ENCODE measurements at regions not wholly inside any gene's neighbourhood (a gene's known extent, or its start where the extent isn't known, plus 50 kb on each side); places are given as distances from the start of the nearest gene placed in this dataset.

DNA sequence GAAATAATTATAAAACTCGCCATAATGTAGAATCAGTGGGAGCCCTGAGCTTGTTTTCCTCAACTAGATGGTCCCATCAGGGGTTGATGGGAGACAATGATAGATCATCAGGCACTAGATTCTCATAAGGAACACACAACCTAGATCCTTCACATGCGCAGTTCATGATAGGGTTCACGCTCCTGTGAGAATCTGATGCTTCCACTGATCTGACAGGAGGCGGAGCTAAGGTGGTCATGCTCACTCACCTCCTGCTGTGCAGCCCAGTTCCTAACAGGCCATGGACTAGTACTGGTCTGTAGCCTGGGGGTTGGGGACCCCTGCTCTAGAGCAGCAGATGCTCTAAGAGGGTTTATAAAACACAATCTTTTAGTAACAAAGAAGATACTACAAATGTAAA is 183.6 kb downstream of the ANXA2 start:
- DNase-seq (ENCODE audit: low spot score) = no peak

DNA sequence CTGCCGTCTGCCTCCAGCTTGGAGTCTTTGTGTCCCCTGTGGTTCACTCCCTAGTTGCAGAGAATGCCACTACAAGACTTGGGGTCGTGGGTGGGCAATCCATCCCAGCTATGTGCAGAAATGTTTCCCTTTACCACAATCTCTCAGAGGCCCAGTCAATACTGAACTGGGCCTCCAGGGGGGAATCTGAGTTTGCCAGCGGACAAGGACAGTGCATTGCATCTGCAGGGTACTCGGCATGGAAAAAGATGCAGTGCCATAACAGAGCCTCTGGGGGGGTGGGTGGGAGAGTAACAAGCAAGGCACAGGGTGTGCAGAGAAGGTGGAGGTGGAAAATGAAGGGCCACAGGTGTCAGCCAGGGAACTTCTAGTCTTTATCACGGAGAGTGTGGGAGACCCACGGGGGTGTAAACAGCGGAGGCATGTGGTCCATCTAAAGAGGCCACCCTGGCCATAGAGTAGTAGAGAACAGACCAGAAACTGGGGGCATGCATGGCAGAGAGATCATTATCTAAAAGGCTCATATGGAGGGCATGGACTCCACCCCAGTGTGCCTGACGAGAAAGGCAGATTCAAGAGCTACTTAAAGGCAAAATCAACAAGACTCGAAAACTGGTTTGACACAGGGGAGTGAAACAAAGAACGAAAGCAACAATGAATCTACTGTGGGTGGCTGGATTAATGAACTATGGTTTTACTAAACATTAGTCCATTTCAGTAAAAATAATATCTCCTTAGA is 182.4 kb downstream of the ANXA2 start:
- no peak for DNase-seq (ENCODE audit: low spot score)

DNA sequence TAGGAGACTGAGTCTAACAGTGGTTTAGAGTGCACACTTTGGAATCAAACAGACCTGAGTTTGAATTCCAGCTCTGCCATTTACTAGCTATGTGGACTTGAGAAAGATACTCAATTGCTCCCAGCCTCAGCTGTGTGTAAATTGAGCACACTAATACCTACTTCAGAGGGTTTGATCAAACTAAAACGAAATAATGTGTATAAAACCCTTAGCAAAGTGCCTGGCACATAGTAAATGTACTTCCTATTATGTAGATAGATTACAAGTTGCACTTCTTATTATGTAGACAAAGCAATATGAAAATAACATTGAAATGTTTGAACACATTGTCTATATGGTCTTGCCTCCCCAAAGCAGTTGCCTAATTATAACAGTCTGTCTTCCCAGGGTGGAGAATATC is 180.6 kb downstream of the ANXA2 start:
- DNase-seq (ENCODE audit: low spot score) = no peak

DNA sequence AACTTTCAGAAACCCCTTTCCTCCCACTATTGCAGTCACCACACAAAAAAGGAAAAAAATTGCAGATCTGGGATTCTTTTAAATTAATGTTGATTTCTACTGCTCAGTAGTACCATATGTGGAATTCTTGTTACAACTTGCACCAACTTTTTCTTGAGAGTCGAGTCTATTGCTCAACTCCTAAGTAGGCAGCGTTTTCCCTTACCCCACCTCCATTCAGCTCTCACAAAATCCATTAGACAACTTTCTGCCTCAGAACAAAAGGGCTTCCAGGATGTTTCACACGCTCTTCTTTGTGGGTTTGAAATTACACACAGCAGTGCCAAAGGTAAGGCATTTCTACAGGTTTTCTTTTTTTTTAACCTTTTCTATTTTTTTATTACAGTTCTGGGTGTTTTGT is 179.5 kb downstream of the ANXA2 start:
- no peak for DNase-seq (ENCODE audit: low spot score)

DNA sequence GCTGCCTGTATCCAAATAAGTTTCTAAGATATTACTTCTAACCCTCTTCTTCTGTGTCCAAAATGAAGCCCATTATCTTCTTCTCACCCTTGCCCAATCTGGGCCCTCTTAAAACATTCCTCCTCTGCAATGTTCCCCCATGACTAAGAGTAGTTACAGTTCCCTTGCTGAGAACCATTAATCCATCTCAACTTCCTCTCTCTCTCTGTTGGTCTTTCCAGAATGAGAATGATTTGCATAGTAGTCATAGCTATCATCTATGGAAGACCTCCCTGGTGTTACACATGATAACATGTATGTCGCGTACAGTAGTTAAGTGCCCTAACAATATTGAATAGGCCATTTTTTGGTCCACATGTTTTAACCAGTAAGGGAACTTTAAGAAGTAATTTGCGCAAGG is 177.9 kb downstream of the ANXA2 start:
- no peak for DNase-seq (ENCODE audit: low spot score)

DNA sequence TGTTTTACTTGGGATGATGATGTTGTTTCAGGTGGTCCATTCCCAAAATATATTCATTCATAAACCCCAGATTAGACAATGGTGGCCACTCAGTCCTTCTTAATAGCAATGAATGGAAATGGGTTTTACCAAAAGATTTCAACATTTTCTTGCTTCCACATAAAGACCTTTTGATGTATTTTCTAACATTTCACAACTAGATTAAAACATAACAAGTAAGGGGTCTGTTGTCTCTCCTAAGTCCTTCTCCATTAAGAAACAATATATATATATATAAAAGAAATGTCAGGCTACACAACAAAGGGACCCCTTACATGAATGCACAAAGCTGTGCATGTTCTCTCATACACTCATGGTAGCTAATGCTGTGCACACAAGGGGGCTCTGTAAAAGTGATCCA is 176.4 kb downstream of the ANXA2 start:
- no peak for DNase-seq (ENCODE audit: low spot score)

DNA sequence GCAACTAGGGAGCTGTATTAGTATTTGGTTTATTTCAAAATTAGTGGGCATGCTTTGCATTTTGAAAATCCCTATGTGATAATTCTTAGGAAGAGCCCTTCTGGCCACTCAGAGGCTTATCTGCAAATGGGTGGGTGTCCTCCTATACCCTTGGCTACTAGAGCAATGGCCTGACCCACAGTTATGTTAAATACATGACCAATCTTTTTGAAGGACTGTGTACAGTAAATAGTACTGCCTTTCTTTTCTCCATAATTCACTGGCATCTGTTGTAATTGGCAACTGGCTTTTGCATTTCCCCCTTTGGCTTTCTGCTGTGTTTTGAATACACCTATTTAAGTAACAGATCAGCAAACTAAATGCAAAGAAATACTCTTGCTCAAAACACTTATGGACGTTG is 175.4 kb downstream of the ANXA2 start:
- no peak for DNase-seq (ENCODE audit: low spot score)

DNA sequence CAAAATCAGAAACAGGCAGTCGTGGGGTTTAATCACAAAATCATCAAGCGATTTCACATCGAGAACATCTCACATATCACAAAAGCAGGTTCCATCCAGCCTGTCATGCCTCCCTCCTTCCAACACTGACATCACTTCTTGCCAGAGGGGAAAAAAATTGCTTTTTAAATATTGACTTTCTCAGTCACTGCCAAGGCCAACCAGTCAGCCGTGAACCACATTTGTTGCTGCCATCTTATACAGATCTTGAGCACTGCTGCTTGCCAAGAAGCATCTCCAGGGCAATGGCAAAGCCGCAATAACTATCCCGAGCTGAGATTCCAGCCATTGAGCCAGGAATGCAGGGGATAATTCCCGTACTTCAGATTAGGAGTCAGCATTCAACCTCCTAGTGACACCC is 174.6 kb downstream of the ANXA2 start:
- DNase-seq (ENCODE audit: low spot score) = no peak

DNA sequence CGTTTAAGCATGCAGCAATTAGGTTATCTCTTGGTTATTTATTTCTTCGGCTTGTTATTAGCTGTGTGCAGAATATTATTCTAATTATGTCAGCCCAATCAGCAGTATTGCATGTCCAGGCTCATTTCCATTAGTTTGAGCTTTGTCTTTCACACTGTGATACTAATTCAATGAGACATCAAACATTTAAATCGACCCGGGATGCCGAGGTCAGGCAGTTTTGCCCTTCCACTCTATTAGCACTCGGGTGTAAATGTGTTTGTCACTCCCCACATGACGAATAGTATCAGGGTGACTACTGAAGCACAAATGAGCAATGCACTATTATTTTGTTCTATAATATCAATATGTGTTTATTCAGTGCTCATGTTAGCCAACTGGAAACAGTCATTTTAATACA is 170.9 kb downstream of the ANXA2 start:
- no peak for DNase-seq (ENCODE audit: low spot score)

DNA sequence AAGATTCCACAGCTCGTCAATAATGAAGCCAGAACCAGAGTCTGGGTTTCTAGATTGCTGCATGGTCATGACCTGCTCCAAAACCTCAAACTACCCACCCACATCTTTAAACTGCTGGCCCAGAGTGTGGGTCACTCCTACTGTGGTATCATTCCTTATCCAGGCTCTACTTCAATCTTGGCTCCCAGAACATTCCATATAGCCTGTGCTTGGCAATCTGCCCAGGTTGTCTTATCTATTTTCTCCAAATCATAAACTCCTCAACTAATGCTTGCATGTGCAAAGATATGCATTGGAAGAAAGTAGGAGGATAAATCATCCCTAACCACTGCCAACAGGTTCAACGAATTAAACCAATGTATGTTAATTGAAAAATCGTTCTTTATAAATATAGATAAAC is 169.7 kb downstream of the ANXA2 start:
- no peak for DNase-seq (ENCODE audit: low spot score)

DNA sequence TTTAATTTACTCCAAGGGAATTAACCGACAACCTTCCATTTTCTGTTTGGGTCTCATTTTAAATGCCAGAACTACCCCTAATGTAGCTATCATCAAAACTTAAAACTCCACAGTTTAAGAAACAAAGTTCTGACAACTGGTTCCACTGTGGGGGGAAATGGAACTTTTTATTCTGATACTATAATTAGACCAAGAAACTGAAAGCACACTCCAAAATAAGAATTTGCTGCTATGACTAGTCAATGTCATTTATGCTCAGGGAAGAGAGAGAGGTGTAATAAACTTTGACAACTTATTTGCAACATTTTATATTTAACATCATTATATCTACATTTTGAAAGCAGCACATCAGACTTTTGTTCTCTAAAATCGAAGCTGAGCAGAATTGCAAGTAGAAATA is 169.2 kb downstream of the ANXA2 start:
- no peak for DNase-seq (ENCODE audit: low spot score)

DNA sequence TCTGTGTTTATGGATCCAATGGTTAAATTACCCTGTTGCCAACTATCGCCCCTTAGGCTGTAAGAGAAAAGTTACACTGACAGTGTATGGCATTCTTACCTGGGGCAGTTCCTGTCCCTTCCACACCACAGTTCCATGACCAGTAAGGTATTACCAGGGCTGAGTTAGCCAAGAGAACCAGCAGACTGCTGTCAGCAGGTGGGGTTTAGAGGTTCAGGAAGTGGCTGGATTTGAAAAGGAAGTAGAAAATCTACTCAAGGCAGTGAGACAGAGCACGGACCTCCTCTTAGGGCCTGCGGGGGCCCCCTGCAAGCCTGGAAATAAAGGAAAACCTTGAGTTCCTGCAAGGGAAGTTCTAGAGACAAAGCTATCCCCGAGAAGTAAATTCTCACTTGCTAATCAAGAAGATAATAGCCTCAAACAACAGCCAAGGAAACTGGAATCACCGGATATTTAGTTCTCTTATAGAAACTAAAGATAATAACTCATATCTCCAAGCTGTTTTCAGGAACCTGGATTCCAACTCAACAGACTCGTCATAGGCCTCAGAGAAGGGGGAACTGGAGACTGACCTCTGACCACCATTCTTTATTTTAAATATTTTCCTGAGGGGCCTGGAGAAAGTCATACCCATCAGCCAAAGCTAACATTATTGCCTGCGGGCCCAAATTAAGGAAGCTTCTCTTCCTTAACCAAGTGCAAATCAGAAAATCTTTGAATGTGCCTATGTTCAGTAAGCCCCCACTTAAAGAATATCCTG is 161.7 kb downstream of the ANXA2 start:
- DNase-seq (ENCODE audit: low spot score) = no peak

DNA sequence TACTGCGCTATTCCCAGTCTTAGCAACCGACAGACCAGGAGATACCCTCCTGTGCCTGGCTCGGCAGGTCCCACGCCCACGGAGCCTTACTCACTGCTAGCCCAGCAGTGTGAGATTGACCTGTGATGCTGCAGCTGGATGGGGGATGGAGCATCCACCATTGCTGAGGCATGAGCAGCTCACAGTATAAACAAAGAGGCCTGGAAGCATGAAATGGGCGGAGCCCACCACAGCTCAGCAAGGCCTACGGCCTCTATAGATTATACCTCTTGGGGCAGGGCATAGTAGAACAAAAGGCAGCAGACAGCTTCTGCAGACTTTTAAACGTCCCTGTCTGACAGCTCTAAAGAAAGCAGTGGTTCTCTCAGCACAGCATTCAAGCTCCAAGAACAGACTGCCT is 160.3 kb downstream of the ANXA2 start:
- no peak for DNase-seq (ENCODE audit: low spot score)

DNA sequence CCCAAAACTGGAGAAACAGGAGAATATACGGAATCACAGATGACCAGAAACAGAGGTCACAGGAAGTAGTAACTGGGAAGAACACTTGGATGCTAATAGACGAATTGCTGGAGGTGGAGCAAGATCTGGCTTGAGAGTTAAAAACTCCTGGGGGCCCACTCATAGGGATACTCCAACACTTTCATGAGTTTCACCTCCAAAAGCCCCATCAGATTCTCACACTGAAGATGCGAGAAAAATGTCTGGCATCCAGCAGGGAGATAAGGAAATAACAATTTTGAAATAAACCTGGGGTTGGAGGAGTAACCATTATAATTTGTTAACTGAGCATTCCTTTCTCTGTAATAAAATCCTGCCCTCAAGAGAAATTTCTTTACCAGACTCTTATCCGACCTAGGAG is 154.0 kb downstream of the ANXA2 start:
- DNase-seq (ENCODE audit: low spot score) = no peak

DNA sequence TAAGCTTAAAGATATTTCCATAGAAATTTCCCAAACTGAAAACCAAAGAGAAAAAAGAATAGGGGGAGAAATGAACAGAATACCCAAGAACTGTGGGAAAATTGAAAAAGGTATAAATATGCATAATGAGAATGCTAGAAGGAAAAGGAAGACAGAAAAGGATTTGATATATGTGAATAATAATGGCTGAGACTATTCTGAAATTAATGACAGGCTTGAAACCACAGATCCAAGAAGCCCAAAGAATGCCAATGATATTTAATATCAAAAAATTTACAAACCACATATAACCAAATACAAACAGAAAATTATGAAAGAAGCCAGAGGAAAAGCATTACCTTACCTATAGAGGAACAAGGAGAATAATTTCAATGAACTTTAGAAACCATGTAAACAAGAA is 153.0 kb downstream of the ANXA2 start:
- DNase-seq (ENCODE audit: low spot score) = no peak

DNA sequence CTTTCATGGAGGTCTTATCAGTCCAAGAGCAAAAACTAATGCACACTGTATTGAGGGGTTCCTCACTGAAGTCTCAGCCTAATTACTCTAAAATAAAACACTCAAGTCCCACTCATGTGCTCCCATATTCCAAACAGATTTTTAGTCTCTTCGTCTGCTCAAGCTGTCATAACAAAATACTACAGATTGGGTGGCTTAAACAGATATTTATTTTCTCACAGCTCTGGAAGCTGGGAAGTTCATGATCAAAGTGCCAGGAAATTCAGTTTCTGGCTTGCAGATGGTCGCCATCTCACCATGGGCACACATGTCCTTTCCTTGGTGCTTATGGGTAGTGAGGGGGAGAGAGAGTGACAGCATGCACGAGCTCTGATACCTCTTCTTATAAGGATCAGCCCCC is 147.5 kb downstream of the ANXA2 start:
- DNase-seq (ENCODE audit: low spot score) = no peak

DNA sequence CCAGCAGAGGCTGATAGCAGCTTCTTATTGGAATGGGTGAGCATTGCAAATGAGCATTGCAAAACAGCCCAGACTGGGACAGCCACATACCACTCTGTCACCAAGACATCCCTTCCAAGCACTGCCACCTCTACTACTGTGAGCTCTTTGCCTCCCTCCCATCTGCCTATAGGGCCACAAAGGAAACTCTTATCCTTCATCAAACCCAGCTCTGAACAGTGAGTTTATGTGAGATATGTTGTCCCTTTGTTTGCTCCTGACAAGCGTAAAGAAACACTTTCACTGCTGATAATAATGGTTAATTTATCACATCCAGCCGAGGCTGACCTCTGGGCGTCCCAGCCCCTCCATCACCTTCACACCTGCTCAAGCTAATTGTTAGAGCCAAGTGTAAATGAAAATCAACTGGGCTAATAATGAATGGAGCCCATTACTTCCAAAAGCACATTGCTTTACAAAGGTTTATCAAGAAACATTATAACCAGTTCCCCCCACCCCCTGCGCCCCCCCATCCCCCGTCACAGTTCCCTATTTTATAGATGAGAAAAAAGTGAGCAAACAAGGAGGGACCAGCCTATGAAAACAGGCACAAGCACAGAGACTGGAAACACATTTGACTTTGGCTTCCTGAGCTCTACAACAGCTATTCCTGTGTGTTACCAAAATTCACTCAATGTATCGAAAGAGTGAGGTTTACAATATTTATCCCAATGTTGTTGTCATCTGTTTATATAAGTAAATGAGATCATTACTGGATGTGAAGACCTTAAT is 146.3 kb downstream of the ANXA2 start:
- DNase-seq (ENCODE audit: low spot score) = no peak

DNA sequence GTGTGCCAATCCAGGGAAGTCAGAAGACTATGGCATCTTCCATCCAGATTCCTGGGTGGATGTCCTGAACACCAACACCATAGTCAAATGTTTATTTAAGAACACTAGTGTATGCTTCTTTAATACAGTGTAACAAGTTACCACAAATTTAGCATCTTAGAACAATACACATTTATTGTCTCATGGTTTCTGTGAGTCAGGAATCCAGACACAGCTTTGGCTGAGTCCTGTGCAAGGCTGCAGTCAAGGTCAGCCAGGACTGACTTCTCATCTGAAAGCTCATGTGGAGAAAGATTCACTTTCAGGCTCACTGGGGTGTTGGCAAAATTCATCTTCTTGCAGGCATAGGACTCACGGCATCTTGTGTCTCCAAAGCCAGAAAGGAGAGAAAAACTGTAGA is 143.4 kb downstream of the ANXA2 start:
- DNase-seq (ENCODE audit: low spot score) = no peak

DNA sequence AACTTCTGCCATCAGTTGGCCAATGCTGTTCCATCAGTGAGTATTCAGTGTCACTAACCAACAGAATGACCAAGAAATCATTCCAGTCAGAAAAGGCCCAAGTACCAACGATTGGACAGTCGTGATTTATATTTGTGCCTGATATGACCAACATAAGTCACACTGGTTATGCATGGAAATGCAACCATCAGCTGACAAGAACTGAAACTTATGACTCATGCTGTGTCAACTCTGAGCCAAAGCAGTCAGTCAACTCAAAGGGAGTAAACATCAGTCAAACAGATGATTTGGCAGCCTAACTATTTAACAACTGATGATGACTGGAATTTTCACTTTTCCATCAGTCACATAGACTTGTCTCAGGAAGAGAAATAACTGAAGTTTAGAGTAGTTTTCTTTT is 142.4 kb downstream of the ANXA2 start:
- no peak for DNase-seq (ENCODE audit: low spot score)

DNA sequence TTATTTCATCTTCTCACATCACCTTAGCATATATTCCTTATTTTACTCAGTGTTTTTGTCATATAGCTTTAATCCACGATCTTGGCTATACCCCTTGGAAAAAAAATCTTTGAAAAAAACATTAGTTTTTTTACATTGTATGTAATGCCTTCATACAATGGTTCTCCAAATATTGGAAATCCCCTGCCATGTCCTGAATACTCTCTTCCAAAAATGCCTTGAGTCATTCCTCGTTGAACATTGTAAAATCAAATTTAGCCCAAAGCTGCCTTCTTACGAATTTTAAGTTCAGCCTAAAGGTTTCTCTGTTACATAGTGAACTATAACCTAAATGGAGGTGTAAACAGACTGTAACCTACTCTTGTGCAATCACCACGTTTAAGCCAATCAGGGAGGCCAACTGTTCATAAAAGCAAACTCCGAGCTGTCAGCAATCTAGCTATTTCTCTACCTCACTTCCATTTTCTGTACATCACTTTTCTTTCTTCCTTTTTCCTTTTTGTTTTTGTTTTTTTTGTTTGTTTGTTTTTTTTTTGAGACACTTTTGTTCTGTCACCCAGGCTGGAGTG is 140.1 kb downstream of the ANXA2 start:
- DNase-seq (ENCODE audit: low spot score) = no peak

DNA sequence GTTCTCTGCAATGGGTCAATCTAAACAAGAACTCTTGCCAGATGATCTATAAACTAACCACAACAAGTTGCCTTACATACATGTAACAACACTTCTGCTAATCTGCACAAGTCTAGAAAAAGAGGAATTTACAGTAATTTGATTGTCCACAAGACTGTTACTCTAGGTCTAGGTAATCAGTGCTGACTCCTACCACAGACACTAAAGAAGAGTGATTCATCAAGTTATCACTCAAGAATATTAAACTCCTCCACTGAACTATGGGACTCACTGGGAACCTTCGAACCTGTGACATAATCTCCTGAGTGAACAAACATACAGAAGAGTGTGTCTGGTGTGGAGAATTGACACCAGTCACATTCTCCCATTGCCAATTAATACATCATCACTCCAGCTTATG is 138.3 kb downstream of the ANXA2 start:
- DNase-seq (ENCODE audit: low spot score) = no peak

DNA sequence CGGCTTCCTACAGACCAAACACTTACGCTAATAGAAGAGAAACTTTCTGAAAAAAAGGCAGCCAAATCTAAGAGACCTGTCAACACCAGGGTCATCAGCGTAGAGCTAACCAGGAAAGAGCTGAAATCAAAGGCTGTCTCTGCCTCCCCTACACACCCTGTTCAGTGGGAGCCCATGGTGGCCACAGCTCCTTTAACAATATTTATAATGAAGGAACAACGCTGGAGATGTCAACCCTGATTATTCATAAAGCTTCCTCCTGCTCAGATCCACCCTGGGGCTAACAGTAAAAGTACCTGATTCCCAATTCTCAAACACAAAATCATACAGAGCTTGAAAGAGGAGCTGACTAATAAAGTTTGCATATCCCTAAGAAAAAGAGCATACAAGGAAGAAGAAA is 133.7 kb downstream of the ANXA2 start:
- DNase-seq (ENCODE audit: low spot score) = no peak

DNA sequence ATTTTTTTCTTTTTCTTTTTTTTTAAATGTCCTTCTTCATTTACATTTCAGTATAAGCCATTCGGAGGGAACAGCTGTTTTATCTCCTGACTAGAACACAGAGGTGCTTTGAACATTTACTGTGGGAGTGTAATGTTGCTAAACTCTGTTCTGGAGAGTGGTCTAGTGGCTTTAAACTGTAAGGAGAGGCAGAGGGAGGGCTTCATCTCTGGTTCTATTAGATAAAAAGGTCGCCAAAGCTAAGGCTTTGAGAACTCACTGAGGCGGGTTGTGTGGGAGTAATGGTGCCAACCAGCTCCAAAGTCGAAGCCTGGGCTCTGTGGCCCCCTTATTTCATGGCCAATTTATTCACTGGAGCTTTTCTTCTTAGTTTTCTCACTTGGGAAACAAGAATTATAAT is 133.2 kb downstream of the ANXA2 start:
- DNase-seq (ENCODE audit: low spot score) = no peak

Measured in hepatic stellate cell (primary cell).